ENCODE measurements at regions not wholly inside any gene's neighbourhood (a gene's known extent, or its start where the extent isn't known, plus 50 kb on each side); places are given as distances from the start of the nearest gene placed in this dataset.

DNA sequence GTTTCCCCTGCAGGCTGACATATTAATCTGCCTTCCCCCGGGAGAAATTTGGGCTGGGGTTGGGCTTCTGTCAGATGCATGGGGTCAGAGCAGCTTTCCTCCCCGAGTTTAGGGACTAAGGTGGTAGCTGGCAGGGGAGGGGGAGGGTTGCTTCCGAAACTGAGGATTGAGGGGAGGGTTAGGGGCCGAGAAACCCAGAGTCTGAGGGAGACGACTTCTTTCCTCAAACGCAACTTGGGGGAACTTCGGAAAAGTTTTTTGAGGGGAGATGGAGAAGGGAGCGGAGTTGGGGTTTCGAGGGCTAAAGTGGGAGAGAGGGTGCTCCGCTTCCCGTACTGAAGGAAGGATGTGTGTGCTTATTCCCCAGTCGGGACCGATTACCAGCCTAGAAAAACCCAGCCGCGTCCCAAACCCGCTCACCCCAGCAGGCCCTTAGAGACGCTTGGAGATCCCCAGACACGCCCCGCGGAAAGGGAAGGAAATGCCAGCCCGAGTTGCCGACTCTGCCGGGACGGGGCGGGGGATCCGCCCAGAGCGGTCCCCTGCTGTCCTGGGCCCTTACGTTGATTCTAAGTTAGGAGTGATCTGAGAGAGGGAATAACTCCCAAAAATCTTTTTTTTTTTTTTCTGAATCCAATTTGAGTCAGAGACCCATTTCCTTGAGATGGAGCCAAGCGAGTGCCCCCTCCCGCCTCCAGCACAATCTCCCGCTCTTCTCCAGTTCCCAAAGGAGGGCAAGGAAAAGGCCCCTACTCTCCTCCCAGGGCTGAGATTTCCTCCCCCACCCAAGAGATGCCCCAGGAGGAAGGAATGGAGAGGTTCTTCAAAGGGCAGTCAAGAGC lies 61.9 kb downstream of the SMUG1 start:
- Histone ChIP-seq H3K27ac (peak overlapping the region; percentile 55 to 84 (median 65)), H3K4me1 (peaks cover 0 to 18% (median 3%) of the 10 kb centered on the region in 4 donors), H3K36me3 (no peaks in the 10 kb centered on the region), H3K9me3 (no peaks in the 10 kb centered on the region), H3K27me3 (peaks cover 0 to 7% of the 10 kb centered on the region in 2 donors), H3K4me3 (peak overlapping the region; percentile 38 to 58 (median 52))
- TF ChIP-seq POLR2A (IDR thresholded peaks at IDR 0.05) (peak in 1 of 2 donors; percentile 16), CTCF (IDR thresholded peaks at IDR 0.05) (no peak)
- peak; percentile 35 to 66 (median 62) for DNase-seq

GRCh38 chr12:54127538-54128259 lies 61.1 kb downstream of the SMUG1 start:
- TF ChIP-seq POLR2A (IDR thresholded peaks at IDR 0.05): no peak
- no peak for TF ChIP-seq CTCF (IDR thresholded peaks at IDR 0.05)
- peaks cover 0 to 18% (median 3%) of the 10 kb centered on the region in 4 donors for H3K4me1 ChIP-seq
- DNase-seq: no peak
- H3K36me3 ChIP-seq: no peaks in the 10 kb centered on the region
- peaks cover 0 to 7% of the 10 kb centered on the region in 2 donors for H3K27me3 ChIP-seq
- H3K9me3 ChIP-seq: no peaks in the 10 kb centered on the region
- H3K4me3 ChIP-seq: peak overlapping the region in 3 of 4 donors; percentile 35 to 54 (median 38)
- peak overlapping the region; percentile 21 to 84 (median 65) for H3K27ac ChIP-seq

- no peak for DNase-seq
- Histone ChIP-seq H3K9me3 (no peaks in the 10 kb centered on the region), H3K27ac (peak overlapping the region in 2 of 4 donors; percentile 67 to 84), H3K27me3 (peaks cover 0 to 7% of the 10 kb centered on the region in 2 donors), H3K4me1 (peaks cover 0 to 18% (median 3%) of the 10 kb centered on the region in 4 donors), H3K36me3 (no peaks in the 10 kb centered on the region), H3K4me3 (no peak overlapping the region)
- TF ChIP-seq CTCF (IDR thresholded peaks at IDR 0.05) (no peak), POLR2A (IDR thresholded peaks at IDR 0.05) (no peak)
These were observed 60.4 kb downstream of the SMUG1 start for GRCh38 chr12:54128416-54128815.

DNA sequence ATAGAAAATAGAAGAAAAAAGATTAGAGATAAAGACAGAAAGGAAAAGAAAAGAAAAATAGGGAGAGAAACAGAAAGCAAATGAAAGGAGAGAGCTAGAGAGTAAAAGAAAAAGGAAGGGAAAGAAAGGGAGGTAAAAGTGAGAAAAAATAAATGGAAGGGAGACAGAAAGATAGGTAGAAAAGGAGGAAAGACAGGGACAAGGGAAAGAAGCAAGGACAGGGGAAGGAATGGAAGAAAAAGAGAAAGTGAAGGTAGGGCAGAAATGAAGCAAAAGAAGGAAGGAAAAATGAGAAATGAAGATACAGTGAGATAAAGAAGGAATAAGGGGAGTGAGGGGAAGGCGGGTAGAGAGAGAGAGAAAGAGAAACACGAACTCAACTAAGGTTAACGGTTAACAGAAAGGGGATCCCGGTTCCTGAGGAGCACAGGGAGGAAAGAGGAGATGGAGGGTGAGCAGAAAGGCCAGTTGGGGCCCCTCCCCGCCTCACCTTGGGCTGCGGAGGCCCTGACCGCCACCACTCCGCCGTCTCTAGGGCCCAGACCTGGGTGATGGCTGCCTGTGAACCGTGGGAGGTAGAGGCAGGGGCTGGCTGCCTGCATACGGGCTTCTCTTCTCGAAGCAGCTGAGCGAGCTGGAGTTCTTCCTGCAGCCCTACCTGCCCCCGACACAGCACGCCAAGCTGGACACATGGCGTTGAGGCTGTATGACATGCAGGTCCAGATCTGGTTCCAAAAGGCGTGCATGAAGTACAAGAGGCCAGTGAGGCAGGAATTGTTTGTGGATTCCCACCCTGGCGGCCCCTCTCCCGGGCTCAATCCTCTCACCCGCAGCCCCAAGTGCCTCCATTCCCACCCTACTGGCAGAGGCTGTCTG lies 59.5 kb downstream of the SMUG1 start:
- Histone ChIP-seq H3K27ac (peak overlapping the region in 1 of 4 donors; percentile 84), H3K36me3 (no peaks in the 10 kb centered on the region), H3K27me3 (peaks cover 0 to 7% of the 10 kb centered on the region in 2 donors), H3K9me3 (no peaks in the 10 kb centered on the region), H3K4me1 (peaks cover 0 to 18% (median 3%) of the 10 kb centered on the region in 4 donors), H3K4me3 (no peak overlapping the region)
- DNase-seq: no peak
- TF ChIP-seq CTCF (IDR thresholded peaks at IDR 0.05) (no peak), POLR2A (IDR thresholded peaks at IDR 0.05) (no peak)

All from Peyer's patch (tissue), 4 donors.